IPS DF 6.9 (cell line): ENCODE measurements at regions not wholly inside any gene's neighbourhood (a gene's known extent, or its start where the extent isn't known, plus 50 kb on each side); places are given as distances from the start of the nearest gene placed in this dataset.

Source experiments
- DNase-seq: peaks from one replicate; pipeline ENCODE4 v3.0.0-alpha.2; 2013; ENCODE audit warnings: low read depth, low spot score
- H3K27ac ChIP-seq: one replicate; pipeline ENCODE4 v1.5.1; 2013; ENCODE audit warnings: low read length, control low read depth
- H3K27me3 ChIP-seq: 2 replicates; pipeline ENCODE4 v1.6.1; 2013; ENCODE audit warnings: mild to moderate bottlenecking, low read length; ENCODE audit not compliant: control insufficient read depth, insufficient read depth
- H3K36me3 ChIP-seq: 2 replicates; pipeline ENCODE4 v1.6.1; 2013; ENCODE audit warnings: low read length; ENCODE audit not compliant: control insufficient read depth, insufficient read depth
- H3K4me1 ChIP-seq: 2 replicates; pipeline ENCODE4 v1.6.1; 2013; ENCODE audit warnings: low read length; ENCODE audit not compliant: control insufficient read depth, insufficient read depth
- H3K4me3 ChIP-seq: 2 replicates; pipeline ENCODE4 v1.5.1; 2013; ENCODE audit warnings: mild to moderate bottlenecking, low read length
- H3K9me3 ChIP-seq: 2 replicates; pipeline ENCODE4 v1.6.1; 2013; ENCODE audit warnings: low read length, inconsistent platforms; ENCODE audit not compliant: control insufficient read depth, insufficient read depth
- WGBS: extraction: QIAGEN DNeasy Blood & Tissue Kit; methylation state at CpG from one replicate; pipeline ENCODE4 v1.1.7; 2013; ENCODE audit warnings: mixed read lengths, missing lambda C conversion rate; ENCODE audit not compliant: insufficient read length, insufficient coverage; 5-methylcytosine and 5-hydroxymethylcytosine counted together

GRCh38 chr22:22418957-22419356, 89.6 kb downstream of the ZNF280B start:
- Histone ChIP-seq H3K36me3 (no peaks in the 10 kb centered on the region), H3K4me3 (no peak overlapping the region), H3K9me3 (no peaks in the 10 kb centered on the region), H3K27me3 (peaks cover 52% of the 10 kb centered on the region), H3K27ac (no peak overlapping the region), H3K4me1 (0 out of 2 replicates have a peak, but pooled peaks cover 2% of the 10 kb centered on the region)
- WGBS: no CpG with 5 or more reads among the region's 2 CpGs
- no peak for DNase-seq

- peaks cover 50% of the 10 kb centered on the region for H3K27me3 ChIP-seq
- H3K4me3 ChIP-seq: no peak overlapping the region
- no CpG with 5 or more reads among the region's 4 CpGs for WGBS
- no peaks in the 10 kb centered on the region for H3K36me3 ChIP-seq
- DNase-seq: no peak
- no peaks in the 10 kb centered on the region for H3K9me3 ChIP-seq
- H3K4me1 ChIP-seq: 0 out of 2 replicates have a peak, but pooled peaks cover 2% of the 10 kb centered on the region
- H3K27ac ChIP-seq: no peak overlapping the region
Measured at GRCh38 chr22:22420580-22420979, 88.0 kb downstream of the ZNF280B start.

- Histone ChIP-seq H3K27me3 (peaks cover 52% of the 10 kb centered on the region), H3K9me3 (no peaks in the 10 kb centered on the region), H3K4me3 (no peak overlapping the region), H3K4me1 (0 out of 2 replicates have a peak, but pooled peaks cover 2% of the 10 kb centered on the region), H3K27ac (no peak overlapping the region), H3K36me3 (no peaks in the 10 kb centered on the region)
- WGBS: no CpG with 5 or more reads among the region's 5 CpGs
- DNase-seq: no peak
Measured at GRCh38 chr22:22421392-22421791, 87.2 kb downstream of the ZNF280B start.

GRCh38 chr22:22422629-22423112, 85.9 kb downstream of the ZNF280B start:
- Histone ChIP-seq H3K9me3 (no peaks in the 10 kb centered on the region), H3K27me3 (peaks cover 51% of the 10 kb centered on the region), H3K4me1 (0 out of 2 replicates have a peak, but pooled peaks cover 2% of the 10 kb centered on the region), H3K36me3 (no peaks in the 10 kb centered on the region), H3K4me3 (no peak overlapping the region), H3K27ac (no peak overlapping the region)
- DNase-seq: peak; percentile 35
- no CpG with 5 or more reads among the region's 6 CpGs for WGBS

- no CpG with 5 or more reads among the region's 3 CpGs for WGBS
- Histone ChIP-seq H3K27me3 (peaks cover 54% of the 10 kb centered on the region), H3K27ac (no peak overlapping the region)
Measured at GRCh38 chr22:22423681-22424080, 84.9 kb downstream of the ZNF280B start.

GRCh38 chr22:22424210-22424800, 84.2 kb downstream of the ZNF280B start:
- Histone ChIP-seq H3K36me3 (no peaks in the 10 kb centered on the region), H3K4me1 (0 out of 2 replicates have a peak, but pooled peaks cover 2% of the 10 kb centered on the region), H3K4me3 (no peak overlapping the region), H3K27ac (no peak overlapping the region), H3K9me3 (no peaks in the 10 kb centered on the region), H3K27me3 (peaks cover 57% of the 10 kb centered on the region)
- no CpG with 5 or more reads among the region's 13 CpGs for WGBS
- no peak for DNase-seq

More at GRCh38 chr22:22423681-22424080, 84.9 kb downstream of the ZNF280B start:
- Histone ChIP-seq H3K36me3 (no peaks in the 10 kb centered on the region), H3K9me3 (no peaks in the 10 kb centered on the region), H3K4me3 (no peak overlapping the region), H3K4me1 (0 out of 2 replicates have a peak, but pooled peaks cover 2% of the 10 kb centered on the region)
- no peak for DNase-seq

- 0 out of 2 replicates have a peak, but pooled peaks cover 2% of the 10 kb centered on the region for H3K4me1 ChIP-seq
- DNase-seq: no peak
- H3K27me3 ChIP-seq: peaks cover 60% of the 10 kb centered on the region
- H3K9me3 ChIP-seq: no peaks in the 10 kb centered on the region
- no peak overlapping the region for H3K27ac ChIP-seq
- no CpG with 5 or more reads among the region's 3 CpGs for WGBS
- no peaks in the 10 kb centered on the region for H3K36me3 ChIP-seq
- no peak overlapping the region for H3K4me3 ChIP-seq
Measured at GRCh38 chr22:22424956-22425355, 83.6 kb downstream of the ZNF280B start.

GRCh38 chr22:22425356-22425755, 83.2 kb downstream of the ZNF280B start:
- Histone ChIP-seq H3K36me3 (no peaks in the 10 kb centered on the region), H3K27me3 (peaks cover 59% of the 10 kb centered on the region), H3K4me1 (0 out of 2 replicates have a peak, but pooled peaks cover 2% of the 10 kb centered on the region), H3K4me3 (no peak overlapping the region), H3K9me3 (no peaks in the 10 kb centered on the region), H3K27ac (no peak overlapping the region)
- DNase-seq: no peak
- no CpG with 5 or more reads among the region's 1 CpG for WGBS

GRCh38 chr22:22425783-22426624, 82.5 kb downstream of the ZNF280B start:
- H3K4me1 ChIP-seq: 0 out of 2 replicates have a peak, but pooled peaks cover 2% of the 10 kb centered on the region
- WGBS: no CpG with 5 or more reads among the region's 8 CpGs

GRCh38 chr22:22427542-22428065, 80.9 kb downstream of the ZNF280B start:
- peaks cover 52% of the 10 kb centered on the region for H3K27me3 ChIP-seq
- H3K4me3 ChIP-seq: no peak overlapping the region
- no peak for DNase-seq
- WGBS: no CpG with 5 or more reads among the region's 4 CpGs
- no peaks in the 10 kb centered on the region for H3K36me3 ChIP-seq
- H3K4me1 ChIP-seq: 0 out of 2 replicates have a peak, but pooled peaks cover 2% of the 10 kb centered on the region
- no peaks in the 10 kb centered on the region for H3K9me3 ChIP-seq
- H3K27ac ChIP-seq: no peak overlapping the region

More at GRCh38 chr22:22425783-22426624, 82.5 kb downstream of the ZNF280B start:
- no peaks in the 10 kb centered on the region for H3K36me3 ChIP-seq
- no peak overlapping the region for H3K4me3 ChIP-seq
- H3K27me3 ChIP-seq: peaks cover 57% of the 10 kb centered on the region
- no peak for DNase-seq
- no peak overlapping the region for H3K27ac ChIP-seq
- H3K9me3 ChIP-seq: no peaks in the 10 kb centered on the region
